ENCODE measurements at regions not wholly inside any gene's neighbourhood (a gene's known extent, or its start where the extent isn't known, plus 50 kb on each side); places are given as distances from the start of the nearest gene placed in this dataset.

GRCh38 chr2:17282826-17283225 lies 235.4 kb downstream of the RAD51AP2 start:
- TF ChIP-seq YY1 (IDR thresholded peaks at IDR 0.05; ENCODE audit: insufficient read depth, insufficient read length) (no peak), SUZ12 (IDR thresholded peaks at IDR 0.05; ENCODE audit: extremely low read depth, insufficient read depth, insufficient read length) (no peak), ZNF274 (IDR thresholded peaks at IDR 0.05; ENCODE audit: low read depth, low read length) (no peak)

Measured in NT2/D1 (cell line).